KMS-11 (cell line): ENCODE measurements at regions not wholly inside any gene's neighbourhood (a gene's known extent, or its start where the extent isn't known, plus 50 kb on each side); places are given as distances from the start of the nearest gene placed in this dataset.

Experiments
- H2AFZ ChIP-seq: fragments of 200-600 bp; sonication (generic); 2 replicates; pipeline ENCODE4 v1.6.1; 2016; ENCODE audit warnings: antibody characterized with exemption, mixed run types, low read depth
- H3K27ac ChIP-seq: fragments of 200-600 bp; sonication (generic); 2 replicates; pipeline ENCODE4 v1.6.1; 2016; ENCODE audit warnings: mild to moderate bottlenecking, mixed run types
- H3K27me3 ChIP-seq: fragments of 200-600 bp; sonication (generic); 2 replicates; pipeline ENCODE4 v1.6.1; 2017; ENCODE audit warnings: mild to moderate bottlenecking, low read depth, mixed run types, moderate library complexity; ENCODE audit not compliant: insufficient read depth
- H3K36me3 ChIP-seq: fragments of 200-600 bp; sonication (generic); 2 replicates; pipeline ENCODE4 v1.6.1; 2017; ENCODE audit warnings: mild to moderate bottlenecking, mixed run types; ENCODE audit not compliant: insufficient read depth
- H3K4me1 ChIP-seq: fragments of 200-600 bp; sonication (generic); 2 replicates; pipeline ENCODE4 v1.6.1; 2016; ENCODE audit warnings: mild to moderate bottlenecking, low read depth, mixed run types; ENCODE audit not compliant: poor library complexity, severe bottlenecking
- H3K4me2 ChIP-seq: fragments of 200-600 bp; sonication (generic); 2 replicates; pipeline ENCODE4 v1.7.0; 2016; ENCODE audit warnings: mild to moderate bottlenecking, mixed run types
- H3K4me3 ChIP-seq: fragments of 200-600 bp; sonication (generic); IDR thresholded peaks from 2 replicates; pipeline ENCODE4 v1.6.1; 2017; ENCODE audit warnings: low read depth, low read length, mixed read lengths; ENCODE audit not compliant: insufficient read depth
- H3K79me2 ChIP-seq: fragments of 200-600 bp; sonication (generic); 2 replicates; pipeline ENCODE4 v1.6.1; 2016; ENCODE audit warnings: low read depth, mixed run types; ENCODE audit not compliant: insufficient read depth
- H3K9ac ChIP-seq: fragments of 200-600 bp; sonication (generic); 2 replicates; pipeline ENCODE4 v1.6.1; 2016; ENCODE audit warnings: mild to moderate bottlenecking, mixed run types
- H4K20me1 ChIP-seq: fragments of 200-600 bp; sonication (generic); 2 replicates; pipeline ENCODE4 v1.6.1; 2016; ENCODE audit warnings: mild to moderate bottlenecking, mixed run types; ENCODE audit not compliant: insufficient read depth
- CTCF ChIP-seq: fragments of 200-600 bp; sonication (generic); conservative IDR thresholded peaks from 2 replicates; pipeline ENCODE4 v1.6.1; 2017; ENCODE audit warnings: low read depth, mild to moderate bottlenecking, antibody characterized with exemption, low read length, moderate library complexity, mixed read lengths

- Histone ChIP-seq H4K20me1 (no peaks in the 10 kb centered on the region), H3K79me2 (no peaks in the 10 kb centered on the region), H3K4me2 (no peak overlapping the region), H3K9ac (no peak overlapping the region), H3K4me3 (no peak overlapping the region), H2AFZ (no peak overlapping the region), H3K4me1 (no peaks in the 10 kb centered on the region), H3K36me3 (no peaks in the 10 kb centered on the region), H3K27me3 (no peaks in the 10 kb centered on the region), H3K27ac (no peak overlapping the region)
- no peak for TF ChIP-seq CTCF
Observed at GRCh38 chr1:55329808-55330432, 114.8 kb upstream of the USP24 start.

- Histone ChIP-seq H3K36me3 (no peaks in the 10 kb centered on the region), H2AFZ (no peak overlapping the region), H3K27ac (no peak overlapping the region), H3K4me3 (no peak overlapping the region), H3K4me1 (no peaks in the 10 kb centered on the region), H3K27me3 (no peaks in the 10 kb centered on the region), H3K79me2 (no peaks in the 10 kb centered on the region), H4K20me1 (no peaks in the 10 kb centered on the region), H3K9ac (no peak overlapping the region), H3K4me2 (no peak overlapping the region)
- TF ChIP-seq CTCF, result no peak
Observed at GRCh38 chr1:55329091-55329490, 113.9 kb upstream of the USP24 start.

- H4K20me1 ChIP-seq, result no peaks in the 10 kb centered on the region
- H2AFZ ChIP-seq, result no peak overlapping the region
- H3K27me3 ChIP-seq, result no peaks in the 10 kb centered on the region
- no peak for TF ChIP-seq CTCF
- no peaks in the 10 kb centered on the region for H3K4me1 ChIP-seq
- no peaks in the 10 kb centered on the region for H3K79me2 ChIP-seq
- no peak overlapping the region for H3K4me3 ChIP-seq
- H3K4me2 ChIP-seq, result no peak overlapping the region
- no peak overlapping the region for H3K9ac ChIP-seq
- no peak overlapping the region for H3K27ac ChIP-seq
- H3K36me3 ChIP-seq, result no peaks in the 10 kb centered on the region
Observed at GRCh38 chr1:55326496-55327243, 111.5 kb upstream of the USP24 start.

GRCh38 chr1:55323760-55324159 is 108.6 kb upstream of the USP24 start:
- TF ChIP-seq CTCF, result no peak
- no peak overlapping the region for H3K4me2 ChIP-seq

More at GRCh38 chr1:55323760-55324159, 108.6 kb upstream of the USP24 start:
- Histone ChIP-seq H2AFZ (no peak overlapping the region), H3K79me2 (no peaks in the 10 kb centered on the region), H3K27me3 (no peaks in the 10 kb centered on the region), H4K20me1 (no peaks in the 10 kb centered on the region), H3K36me3 (no peaks in the 10 kb centered on the region), H3K9ac (no peak overlapping the region), H3K4me1 (no peaks in the 10 kb centered on the region), H3K27ac (no peak overlapping the region), H3K4me3 (no peak overlapping the region)
